MM.1S (cell line): ENCODE measurements at regions not wholly inside any gene's neighbourhood (a gene's known extent, or its start where the extent isn't known, plus 50 kb on each side); places are given as distances from the start of the nearest gene placed in this dataset.
"Not testable (repeated sequence)": the region's sequence is repeated elsewhere in the genome, so short reads cannot be mapped to it uniquely, and the experiment has no call there.

Source experiments
- DNase-seq: peaks from one replicate; pipeline ENCODE4 v3.0.0-alpha.2; 2015
- H2AFZ ChIP-seq: fragments of 300-600 bp; sonication (generic); 2 replicates; pipeline ENCODE4 v1.6.0; 2016; ENCODE audit warnings: antibody characterized with exemption, low read length
- H3F3A ChIP-seq: fragments of 300-600 bp; sonication (generic); 2 replicates; pipeline ENCODE4 v1.6.1; 2016; ENCODE audit warnings: mild to moderate bottlenecking, antibody characterized with exemption, low read length, moderate library complexity, mixed read lengths; ENCODE audit not compliant: insufficient read depth
- H3K27ac ChIP-seq: fragments of 300-600 bp; sonication (generic); 2 replicates; pipeline ENCODE4 v1.5.1; 2016; ENCODE audit warnings: mild to moderate bottlenecking, low read length
- H3K27me3 ChIP-seq: fragments of 300-600 bp; sonication (generic); replicated peaks from 2 replicates; pipeline ENCODE4 v1.6.0; 2016; ENCODE audit warnings: low read length; ENCODE audit not compliant: insufficient read depth
- H3K36me3 ChIP-seq: fragments of 300-600 bp; sonication (generic); replicated peaks from 2 replicates; pipeline ENCODE4 v1.6.1; 2016; ENCODE audit warnings: mild to moderate bottlenecking, low read length, mixed read lengths; ENCODE audit not compliant: insufficient read depth
- H3K4me1 ChIP-seq: fragments of 300-600 bp; sonication (generic); 2 replicates; pipeline ENCODE4 v1.6.1; 2016; ENCODE audit warnings: low read length, mixed read lengths
- H3K4me2 ChIP-seq: fragments of 300-600 bp; sonication (generic); 2 replicates; pipeline ENCODE4 v1.6.0; 2016; ENCODE audit warnings: low read depth, low read length
- H3K4me3 ChIP-seq: fragments of 300-600 bp; sonication (generic); 2 replicates; pipeline ENCODE4 v1.5.1; 2016; ENCODE audit warnings: low read length, mixed read lengths
- H3K79me2 ChIP-seq: fragments of 300-600 bp; sonication (generic); 2 replicates; pipeline ENCODE4 v1.6.1; 2016; ENCODE audit warnings: mixed run types, low read length, mixed read lengths
- H3K9ac ChIP-seq: fragments of 300-600 bp; sonication (generic); 2 replicates; pipeline ENCODE4 v1.6.1; 2016; ENCODE audit warnings: low read length, mixed read lengths
- H3K9me2 ChIP-seq: fragments of 300-600 bp; sonication (generic); replicated peaks from 2 replicates; pipeline ENCODE4 v1.6.1; 2016; ENCODE audit warnings: mild to moderate bottlenecking, low read length, mixed read lengths; ENCODE audit not compliant: insufficient read depth
- H3K9me3 ChIP-seq: fragments of 300-600 bp; sonication (generic); replicated peaks from 2 replicates; pipeline ENCODE4 v1.6.1; 2016; ENCODE audit warnings: mild to moderate bottlenecking, low read length, mixed read lengths; ENCODE audit not compliant: insufficient read depth
- H4K20me1 ChIP-seq: fragments of 300-600 bp; sonication (generic); 2 replicates; pipeline ENCODE4 v1.6.1; 2016; ENCODE audit warnings: mild to moderate bottlenecking, low read length, moderate library complexity, mixed read lengths; ENCODE audit not compliant: insufficient read depth
- EZH2 ChIP-seq: fragments of 300-600 bp; sonication (generic); optimal IDR thresholded peaks from 2 replicates; pipeline ENCODE3; 2017; ENCODE audit warnings: low read depth, mild to moderate bottlenecking, antibody characterized with exemption, low read length, mixed read lengths
- EZH2phosphoT487 ChIP-seq: fragments of 300-600 bp; sonication (generic); IDR thresholded peaks from 2 replicates; pipeline ENCODE4 v1.6.1; 2018; ENCODE audit warnings: antibody characterized with exemption, low read length
- TF ChIP-seq, protein P1 (sequence below): fragments of 300-600 bp; sonication (generic); IDR thresholded peaks from 2 replicates; pipeline ENCODE4 v1.5.1; 2016; ENCODE audit warnings: antibody characterized with exemption, low read length, mixed read lengths

DNA sequence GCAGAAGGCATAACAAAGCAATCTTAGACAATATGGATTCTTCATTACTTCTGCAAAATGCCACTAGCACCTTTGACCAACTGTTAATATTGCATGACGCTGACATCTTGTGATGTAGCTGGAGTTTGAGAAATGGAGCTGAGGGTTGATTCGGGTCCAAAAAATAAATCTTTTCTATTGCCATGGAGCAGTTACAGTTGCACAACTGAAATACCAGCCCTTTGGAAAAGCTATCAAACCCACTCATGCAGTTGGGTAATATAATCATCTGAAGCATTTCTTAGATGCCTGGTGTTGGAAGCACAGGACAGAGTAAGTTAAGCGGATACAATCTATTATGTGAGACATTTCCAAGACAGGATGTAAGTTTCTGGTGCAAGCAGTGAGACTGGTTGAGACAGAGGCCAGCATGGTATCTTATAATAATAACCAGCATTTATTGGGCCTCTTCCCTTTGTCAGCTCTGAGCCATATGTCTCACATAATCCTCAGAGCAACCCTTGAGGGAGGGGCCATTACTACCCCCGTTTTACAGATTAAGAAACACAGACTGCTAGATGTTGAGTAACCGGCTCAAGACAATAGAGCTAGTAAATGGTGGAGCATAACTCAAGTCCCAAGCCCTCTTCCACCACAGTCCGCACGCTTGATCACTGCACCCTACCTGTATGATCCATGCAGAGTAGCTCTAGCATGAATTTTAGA, 74.9 kb upstream of the CAPRIN1 start:
- Histone ChIP-seq H3K9me3 (no peaks in the 10 kb centered on the region), H3K79me2 (no peaks in the 10 kb centered on the region)

DNA sequence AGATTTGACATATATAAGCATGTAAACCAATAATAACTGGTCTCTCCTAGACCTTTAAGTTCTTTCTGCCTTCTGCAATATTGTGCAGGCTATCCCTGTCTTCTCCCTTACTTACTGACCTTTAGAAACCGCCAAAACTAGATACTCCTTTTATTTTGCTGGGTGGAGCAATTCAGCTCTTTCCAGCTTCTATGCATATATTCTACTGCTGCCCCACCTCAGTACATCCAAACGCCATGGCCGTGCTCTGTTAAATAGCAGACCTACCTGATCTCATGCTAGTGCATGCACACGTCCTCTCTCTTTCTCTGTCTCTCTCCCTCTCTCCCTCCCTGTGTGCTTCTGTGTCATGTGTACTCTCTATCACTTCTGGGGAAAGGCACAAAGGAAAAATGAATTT, 76.7 kb upstream of the CAPRIN1 start:
- no peak overlapping the region for H3K4me3 ChIP-seq
- no peak overlapping the region for H2AFZ ChIP-seq
- no peak overlapping the region for H3K9ac ChIP-seq
- no peaks in the 10 kb centered on the region for H3K27me3 ChIP-seq
- H3K27ac ChIP-seq: no peak overlapping the region
- H3K36me3 ChIP-seq: no peaks in the 10 kb centered on the region
- no peaks in the 10 kb centered on the region for H3K79me2 ChIP-seq
- no peaks in the 10 kb centered on the region for H3F3A ChIP-seq
- H3K9me3 ChIP-seq: no peaks in the 10 kb centered on the region
- DNase-seq: no peak
- no peaks in the 10 kb centered on the region for H3K9me2 ChIP-seq
- H4K20me1 ChIP-seq: no peaks in the 10 kb centered on the region
- no peaks in the 10 kb centered on the region for H3K4me1 ChIP-seq
- no peak overlapping the region for H3K4me2 ChIP-seq
- TF ChIP-seq EZH2: no peak
- TF ChIP-seq, protein P1, sequence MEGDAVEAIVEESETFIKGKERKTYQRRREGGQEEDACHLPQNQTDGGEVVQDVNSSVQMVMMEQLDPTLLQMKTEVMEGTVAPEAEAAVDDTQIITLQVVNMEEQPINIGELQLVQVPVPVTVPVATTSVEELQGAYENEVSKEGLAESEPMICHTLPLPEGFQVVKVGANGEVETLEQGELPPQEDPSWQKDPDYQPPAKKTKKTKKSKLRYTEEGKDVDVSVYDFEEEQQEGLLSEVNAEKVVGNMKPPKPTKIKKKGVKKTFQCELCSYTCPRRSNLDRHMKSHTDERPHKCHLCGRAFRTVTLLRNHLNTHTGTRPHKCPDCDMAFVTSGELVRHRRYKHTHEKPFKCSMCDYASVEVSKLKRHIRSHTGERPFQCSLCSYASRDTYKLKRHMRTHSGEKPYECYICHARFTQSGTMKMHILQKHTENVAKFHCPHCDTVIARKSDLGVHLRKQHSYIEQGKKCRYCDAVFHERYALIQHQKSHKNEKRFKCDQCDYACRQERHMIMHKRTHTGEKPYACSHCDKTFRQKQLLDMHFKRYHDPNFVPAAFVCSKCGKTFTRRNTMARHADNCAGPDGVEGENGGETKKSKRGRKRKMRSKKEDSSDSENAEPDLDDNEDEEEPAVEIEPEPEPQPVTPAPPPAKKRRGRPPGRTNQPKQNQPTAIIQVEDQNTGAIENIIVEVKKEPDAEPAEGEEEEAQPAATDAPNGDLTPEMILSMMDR: no peak
- no peak for TF ChIP-seq EZH2phosphoT487

More for the DNA sequence above, 74.9 kb upstream of the CAPRIN1 start:
- H3K9ac ChIP-seq: no peak overlapping the region
- TF ChIP-seq EZH2phosphoT487 (no peak), EZH2 (no peak)
- TF ChIP-seq, protein P1: no peak
- H3K4me2 ChIP-seq: no peak overlapping the region
- H3K36me3 ChIP-seq: no peaks in the 10 kb centered on the region
- no peak for DNase-seq
- no peaks in the 10 kb centered on the region for H3K9me2 ChIP-seq
- H3K27ac ChIP-seq: no peak overlapping the region
- H3K4me1 ChIP-seq: no peaks in the 10 kb centered on the region
- no peak overlapping the region for H3K4me3 ChIP-seq
- no peaks in the 10 kb centered on the region for H3K27me3 ChIP-seq
- no peak overlapping the region for H2AFZ ChIP-seq
- no peaks in the 10 kb centered on the region for H3F3A ChIP-seq
- no peaks in the 10 kb centered on the region for H4K20me1 ChIP-seq

DNA sequence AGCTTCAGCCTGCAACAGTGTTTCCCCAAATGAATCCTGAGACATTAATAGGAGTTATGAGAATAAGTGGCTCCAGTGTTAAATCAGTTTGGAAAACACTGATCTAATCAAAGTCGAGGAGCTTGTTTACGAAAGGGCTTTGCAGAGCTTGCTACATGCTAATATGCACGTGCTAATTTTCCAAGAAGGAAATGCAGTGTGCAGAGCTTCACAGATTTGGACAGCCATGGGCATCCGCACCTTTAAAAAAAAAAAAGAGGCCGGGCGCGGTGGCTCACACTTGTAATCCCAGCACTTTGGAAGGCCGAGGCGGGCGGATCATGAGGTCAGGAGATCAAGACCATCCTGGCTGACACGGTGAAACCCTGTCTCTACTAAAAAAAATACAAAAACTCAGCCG, 79.7 kb upstream of the LMO2 start:
- not testable (repeated sequence) for H4K20me1 ChIP-seq, H3K79me2 ChIP-seq, H2AFZ ChIP-seq, H3K4me3 ChIP-seq, H3K27ac ChIP-seq, H3K36me3 ChIP-seq, H3K9me3 ChIP-seq, H3K4me1 ChIP-seq, H3F3A ChIP-seq, H3K27me3 ChIP-seq, H3K9ac ChIP-seq, DNase-seq, H3K9me2 ChIP-seq, H3K4me2 ChIP-seq

DNA sequence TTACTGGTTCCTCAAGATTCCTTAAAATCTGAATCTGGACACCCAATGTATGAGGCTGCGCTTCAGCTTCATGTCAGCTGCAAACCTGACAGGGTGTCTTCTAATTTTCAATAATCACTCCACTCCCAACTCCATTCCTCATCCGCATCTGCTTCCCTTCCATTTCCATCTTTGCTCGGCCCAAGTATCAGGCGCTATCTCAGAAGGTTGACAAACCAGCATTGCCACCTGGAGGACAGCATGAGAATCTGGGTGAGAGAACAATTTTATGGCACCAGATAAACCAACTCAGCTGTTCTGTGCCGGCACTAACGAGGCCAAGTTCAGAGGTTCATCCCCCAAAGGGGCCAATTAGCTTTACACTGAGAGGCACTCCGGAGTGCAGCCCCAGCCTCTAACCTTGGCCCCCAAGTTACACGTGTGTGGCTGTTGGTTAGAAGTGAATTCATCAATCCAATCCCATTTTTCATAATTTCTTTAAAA, 79.1 kb upstream of the LMO2 start:
- TF ChIP-seq EZH2: no peak
- no peak for TF ChIP-seq EZH2phosphoT487
- TF ChIP-seq, protein P1: peak; percentile 32
- H3K9me3 ChIP-seq: no peaks in the 10 kb centered on the region
- no peak overlapping the region for H2AFZ ChIP-seq

More for the DNA sequence above, 79.1 kb upstream of the LMO2 start:
- no peak for DNase-seq
- H4K20me1 ChIP-seq: no peaks in the 10 kb centered on the region
- H3K36me3 ChIP-seq: no peaks in the 10 kb centered on the region
- H3K4me1 ChIP-seq: no peaks in the 10 kb centered on the region
- H3K4me3 ChIP-seq: no peak overlapping the region
- H3K9ac ChIP-seq: no peak overlapping the region
- no peaks in the 10 kb centered on the region for H3K9me2 ChIP-seq
- H3K79me2 ChIP-seq: no peaks in the 10 kb centered on the region
- no peak overlapping the region for H3K27ac ChIP-seq
- H3K27me3 ChIP-seq: no peaks in the 10 kb centered on the region
- H3K4me2 ChIP-seq: no peak overlapping the region
- no peaks in the 10 kb centered on the region for H3F3A ChIP-seq
